ENCODE measurements at regions not wholly inside any gene's neighbourhood (a gene's known extent, or its start where the extent isn't known, plus 50 kb on each side); places are given as distances from the start of the nearest gene placed in this dataset.

DNA sequence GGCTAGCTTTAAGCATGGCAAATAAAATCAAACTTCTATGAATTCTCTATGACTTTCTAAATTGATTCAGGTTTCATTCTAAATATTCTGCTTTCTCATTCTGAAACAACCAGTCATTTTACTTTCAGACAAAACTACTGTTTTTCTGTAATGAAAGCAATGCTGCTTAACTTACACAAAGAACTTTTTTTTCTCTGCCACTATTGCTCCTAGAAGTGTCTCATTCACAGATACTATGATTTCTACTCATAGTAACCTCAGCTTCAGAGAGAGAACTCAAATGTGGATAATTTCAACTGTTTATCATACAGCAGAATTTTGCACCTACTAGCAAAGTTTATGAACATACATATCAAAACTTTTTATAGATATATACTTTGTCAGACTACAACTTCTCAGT lies 724.6 kb downstream of the SLITRK5 start:
- TF ChIP-seq, protein P1, sequence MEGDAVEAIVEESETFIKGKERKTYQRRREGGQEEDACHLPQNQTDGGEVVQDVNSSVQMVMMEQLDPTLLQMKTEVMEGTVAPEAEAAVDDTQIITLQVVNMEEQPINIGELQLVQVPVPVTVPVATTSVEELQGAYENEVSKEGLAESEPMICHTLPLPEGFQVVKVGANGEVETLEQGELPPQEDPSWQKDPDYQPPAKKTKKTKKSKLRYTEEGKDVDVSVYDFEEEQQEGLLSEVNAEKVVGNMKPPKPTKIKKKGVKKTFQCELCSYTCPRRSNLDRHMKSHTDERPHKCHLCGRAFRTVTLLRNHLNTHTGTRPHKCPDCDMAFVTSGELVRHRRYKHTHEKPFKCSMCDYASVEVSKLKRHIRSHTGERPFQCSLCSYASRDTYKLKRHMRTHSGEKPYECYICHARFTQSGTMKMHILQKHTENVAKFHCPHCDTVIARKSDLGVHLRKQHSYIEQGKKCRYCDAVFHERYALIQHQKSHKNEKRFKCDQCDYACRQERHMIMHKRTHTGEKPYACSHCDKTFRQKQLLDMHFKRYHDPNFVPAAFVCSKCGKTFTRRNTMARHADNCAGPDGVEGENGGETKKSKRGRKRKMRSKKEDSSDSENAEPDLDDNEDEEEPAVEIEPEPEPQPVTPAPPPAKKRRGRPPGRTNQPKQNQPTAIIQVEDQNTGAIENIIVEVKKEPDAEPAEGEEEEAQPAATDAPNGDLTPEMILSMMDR (IDR thresholded peaks at IDR 0.05): no peak
- no peak for TF ChIP-seq POLR2A (IDR thresholded peaks at IDR 0.05)
